Panc1 (cell line): ENCODE measurements at regions not wholly inside any gene's neighbourhood (a gene's known extent, or its start where the extent isn't known, plus 50 kb on each side); places are given as distances from the start of the nearest gene placed in this dataset.

ENCODE experiments used
- ATAC-seq: fragments of 200-7000 bp; cut with Tn5 transposase; 2 replicates; pipeline ENCODE4 v1.9.1; 2020; ENCODE audit warnings: mild to moderate bottlenecking, moderate library complexity
- BruUV-seq: library from RNA; stranded (reverse); fragments of 400-500 nt; replicated peaks from 2 replicates; lab custom pipeline; 2021; lab: Mats Ljungman, UMichigan
- CTCF ChIA-PET: fragments of 300-600 bp; sonication (Branson Sonifier 250); formaldehyde crosslinking; loops from one replicate; lab custom pipeline; 2022; ENCODE audit warnings: antibody characterized with exemption; lab: Charles Lee
- POLR2A ChIA-PET: fragments of 300-600 bp; sonication (Branson Sonifier 250); formaldehyde crosslinking; loops from one replicate; lab custom pipeline; 2022; ENCODE audit warnings: antibody characterized with exemption; lab: Charles Lee
- DNase-seq: peaks from one replicate; pipeline ENCODE4 v3.0.0-alpha.2; 2010; ENCODE audit warnings: low read depth, low spot score
- H3K27ac ChIP-seq: 2 replicates; pipeline ENCODE4 v1.5.1; 2011; ENCODE audit warnings: mild to moderate bottlenecking, low read length, inconsistent platforms
- H3K27me3 ChIP-seq: fragments of 200-500 bp; sonication (Bioruptor generic); 2 replicates; pipeline ENCODE4 v1.6.0; 2014; ENCODE audit warnings: low read length, inconsistent platforms; ENCODE audit not compliant: control insufficient read depth, insufficient read depth
- H3K36me3 ChIP-seq: fragments of 200-500 bp; sonication (Bioruptor generic); 2 replicates; pipeline ENCODE4 v1.5.1; 2014; ENCODE audit warnings: inconsistent platforms, mild to moderate bottlenecking, low read length, moderate library complexity; ENCODE audit not compliant: control insufficient read depth, insufficient read depth
- H3K4me1 ChIP-seq: 2 replicates; pipeline ENCODE4 v1.5.1; 2011; ENCODE audit warnings: inconsistent platforms, mild to moderate bottlenecking, low read length, moderate library complexity; ENCODE audit not compliant: control insufficient read depth, insufficient read depth
- H3K4me3 ChIP-seq, 2 experiments: 2 replicates each; pipeline ENCODE4 v1.5.1; 2011 to 2012; ENCODE audit warnings: low read depth in 2 of 2, low read length in 2 of 2, mild to moderate bottlenecking in 2 of 2, inconsistent platforms in 1 of 2, moderate library complexity in 1 of 2
- H3K9me3 ChIP-seq: fragments of 200-500 bp; sonication (Bioruptor generic); 2 replicates; pipeline ENCODE4 v1.5.1; 2014; ENCODE audit warnings: low read depth, mild to moderate bottlenecking, inconsistent platforms, low read length, moderate library complexity; ENCODE audit not compliant: control insufficient read depth, insufficient read depth
- POLR2AphosphoS5 ChIP-seq: IDR thresholded peaks from 2 replicates; pipeline ENCODE4 v1.6.1; 2012; ENCODE audit warnings: mild to moderate bottlenecking, low read depth, low read length, moderate library complexity
- SIN3A ChIP-seq: IDR thresholded peaks from 2 replicates; pipeline ENCODE4 v1.6.1; 2012; ENCODE audit warnings: low read depth, mild to moderate bottlenecking, low read length, moderate library complexity, borderline replicate concordance; ENCODE audit not compliant: insufficient read depth
- TCF7L2 ChIP-seq: IDR thresholded peaks from 2 replicates; pipeline ENCODE4 v1.6.1; 2011; ENCODE audit warnings: mild to moderate bottlenecking, low read depth, low read length, inconsistent platforms
- in situ Hi-C: cut with HindIII; loops from 2 replicates; pipeline ENCODE4 v1.10.0; 2016; ENCODE audit warnings: low sequenced_read_pairs, low pct_unique_long_range_greater_than_20kb
- intact Hi-C: fragments of 100-400 bp; cut with micrococcal nuclease; formaldehyde crosslinking; loops from one replicate; pipeline ENCODE4 v1.10.0; 2022; ENCODE audit not compliant: unreplicated experiment
- TF ChIP-seq, protein P1 (sequence below), 2 experiments: IDR thresholded peaks; 2 replicates each; pipeline ENCODE4 v1.6.1; 2011 to 2012; ENCODE audit warnings: low read depth in 2 of 2, control low read depth in 1 of 2, low read length in 1 of 2, mild to moderate bottlenecking in 1 of 2, moderate library complexity in 1 of 2; ENCODE audit not compliant: insufficient read depth in 1 of 2
- TF ChIP-seq, protein P2 (sequence below): fragments of 450-650 bp; IDR thresholded peaks from 2 replicates; pipeline ENCODE4 v1.5.1; 2017; ENCODE audit warnings: mild to moderate bottlenecking

DNA sequence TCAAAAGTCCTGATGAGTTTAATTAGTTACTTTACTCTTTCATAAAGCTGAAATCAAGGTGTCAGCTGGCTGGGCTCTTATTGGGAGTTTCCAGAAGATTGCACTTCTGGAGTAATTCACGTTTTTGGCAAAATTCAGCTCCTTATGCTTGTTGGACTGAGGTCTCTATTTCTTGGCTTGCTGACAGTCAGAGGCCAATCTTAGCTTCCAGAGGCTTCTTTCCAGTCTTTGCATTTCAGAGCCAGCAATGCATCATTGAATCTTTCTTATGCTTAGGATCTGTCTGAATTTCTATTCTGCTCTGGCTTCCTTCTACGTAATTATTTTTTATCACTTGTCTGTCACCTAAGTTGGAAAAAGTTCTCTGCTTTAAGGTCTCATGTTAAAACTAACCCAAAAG, 91.4 kb upstream of the SYN3 start:
- Histone ChIP-seq H3K4me3 (no peak overlapping the region), H3K27ac (no peak overlapping the region), H3K9me3 (no peaks in the 10 kb centered on the region), H3K27me3 (no peaks in the 10 kb centered on the region), H3K4me1 (no peaks in the 10 kb centered on the region), H3K36me3 (no peaks in the 10 kb centered on the region)
- in situ Hi-C loops: no loop called here
- ATAC-seq (no peak), DNase-seq (no peak)
- TF ChIP-seq, protein P1, sequence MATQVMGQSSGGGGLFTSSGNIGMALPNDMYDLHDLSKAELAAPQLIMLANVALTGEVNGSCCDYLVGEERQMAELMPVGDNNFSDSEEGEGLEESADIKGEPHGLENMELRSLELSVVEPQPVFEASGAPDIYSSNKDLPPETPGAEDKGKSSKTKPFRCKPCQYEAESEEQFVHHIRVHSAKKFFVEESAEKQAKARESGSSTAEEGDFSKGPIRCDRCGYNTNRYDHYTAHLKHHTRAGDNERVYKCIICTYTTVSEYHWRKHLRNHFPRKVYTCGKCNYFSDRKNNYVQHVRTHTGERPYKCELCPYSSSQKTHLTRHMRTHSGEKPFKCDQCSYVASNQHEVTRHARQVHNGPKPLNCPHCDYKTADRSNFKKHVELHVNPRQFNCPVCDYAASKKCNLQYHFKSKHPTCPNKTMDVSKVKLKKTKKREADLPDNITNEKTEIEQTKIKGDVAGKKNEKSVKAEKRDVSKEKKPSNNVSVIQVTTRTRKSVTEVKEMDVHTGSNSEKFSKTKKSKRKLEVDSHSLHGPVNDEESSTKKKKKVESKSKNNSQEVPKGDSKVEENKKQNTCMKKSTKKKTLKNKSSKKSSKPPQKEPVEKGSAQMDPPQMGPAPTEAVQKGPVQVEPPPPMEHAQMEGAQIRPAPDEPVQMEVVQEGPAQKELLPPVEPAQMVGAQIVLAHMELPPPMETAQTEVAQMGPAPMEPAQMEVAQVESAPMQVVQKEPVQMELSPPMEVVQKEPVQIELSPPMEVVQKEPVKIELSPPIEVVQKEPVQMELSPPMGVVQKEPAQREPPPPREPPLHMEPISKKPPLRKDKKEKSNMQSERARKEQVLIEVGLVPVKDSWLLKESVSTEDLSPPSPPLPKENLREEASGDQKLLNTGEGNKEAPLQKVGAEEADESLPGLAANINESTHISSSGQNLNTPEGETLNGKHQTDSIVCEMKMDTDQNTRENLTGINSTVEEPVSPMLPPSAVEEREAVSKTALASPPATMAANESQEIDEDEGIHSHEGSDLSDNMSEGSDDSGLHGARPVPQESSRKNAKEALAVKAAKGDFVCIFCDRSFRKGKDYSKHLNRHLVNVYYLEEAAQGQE (IDR thresholded peaks at IDR 0.05; ENCODE audit: insufficient read depth in 1 of 2, low read depth in 2 of 2, low read length in 1 of 2): no peak
- intact Hi-C loops: no loop called here
- CTCF ChIA-PET: no interaction called here
- no TSS peak for BruUV-seq
- POLR2A ChIA-PET: no interaction called here

DNA sequence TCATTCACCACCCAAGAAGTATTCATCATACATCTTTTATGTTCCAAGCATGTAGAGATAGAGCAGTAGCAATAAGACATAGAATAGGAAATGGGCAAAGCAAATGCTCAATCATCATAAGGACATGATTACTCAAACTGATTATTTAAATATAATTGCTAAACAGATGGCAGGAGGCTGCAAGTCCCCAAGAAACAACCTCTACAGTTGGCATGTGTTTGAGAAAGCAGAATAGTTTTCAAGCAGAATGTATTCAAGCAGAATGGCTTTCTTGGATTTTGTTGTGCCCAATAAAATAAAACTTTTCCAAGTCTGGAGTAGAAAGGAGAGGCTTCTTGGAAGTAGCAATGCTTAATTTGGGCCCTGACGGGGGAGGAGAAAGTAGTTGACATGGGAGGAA, 86.5 kb upstream of the SYN3 start:
- Histone ChIP-seq H3K4me1 (no peaks in the 10 kb centered on the region), H3K9me3 (no peaks in the 10 kb centered on the region), H3K27me3 (no peaks in the 10 kb centered on the region), H3K36me3 (no peaks in the 10 kb centered on the region), H3K27ac (no peak overlapping the region), H3K4me3 (no peak overlapping the region)
- TF ChIP-seq SIN3A (no peak), TCF7L2 (no peak), POLR2AphosphoS5 (no peak)
- TF ChIP-seq, protein P2, sequence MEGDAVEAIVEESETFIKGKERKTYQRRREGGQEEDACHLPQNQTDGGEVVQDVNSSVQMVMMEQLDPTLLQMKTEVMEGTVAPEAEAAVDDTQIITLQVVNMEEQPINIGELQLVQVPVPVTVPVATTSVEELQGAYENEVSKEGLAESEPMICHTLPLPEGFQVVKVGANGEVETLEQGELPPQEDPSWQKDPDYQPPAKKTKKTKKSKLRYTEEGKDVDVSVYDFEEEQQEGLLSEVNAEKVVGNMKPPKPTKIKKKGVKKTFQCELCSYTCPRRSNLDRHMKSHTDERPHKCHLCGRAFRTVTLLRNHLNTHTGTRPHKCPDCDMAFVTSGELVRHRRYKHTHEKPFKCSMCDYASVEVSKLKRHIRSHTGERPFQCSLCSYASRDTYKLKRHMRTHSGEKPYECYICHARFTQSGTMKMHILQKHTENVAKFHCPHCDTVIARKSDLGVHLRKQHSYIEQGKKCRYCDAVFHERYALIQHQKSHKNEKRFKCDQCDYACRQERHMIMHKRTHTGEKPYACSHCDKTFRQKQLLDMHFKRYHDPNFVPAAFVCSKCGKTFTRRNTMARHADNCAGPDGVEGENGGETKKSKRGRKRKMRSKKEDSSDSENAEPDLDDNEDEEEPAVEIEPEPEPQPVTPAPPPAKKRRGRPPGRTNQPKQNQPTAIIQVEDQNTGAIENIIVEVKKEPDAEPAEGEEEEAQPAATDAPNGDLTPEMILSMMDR: no peak
- TF ChIP-seq, protein P1 (IDR thresholded peaks at IDR 0.05; ENCODE audit: insufficient read depth in 1 of 2, low read depth in 2 of 2, low read length in 1 of 2): no peak
- BruUV-seq: no TSS peak
- in situ Hi-C loops (no loop called here), intact Hi-C loops (no loop called here)
- ATAC-seq (no peak), DNase-seq (no peak)
- ChIA-PET POLR2A (no interaction called here), CTCF (no interaction called here)
